H1 (cell line): ENCODE measurements at regions not wholly inside any gene's neighbourhood (a gene's known extent, or its start where the extent isn't known, plus 50 kb on each side); places are given as distances from the start of the nearest gene placed in this dataset.

Source experiments
- CTCF ChIA-PET: fragments of 300-600 bp; sonication (Branson Sonifier 250); formaldehyde crosslinking; loops from one replicate; lab custom pipeline; 2021; ENCODE audit not compliant: partially characterized antibody; lab: Charles Lee
- POLR2A ChIA-PET: fragments of 300-600 bp; sonication (Branson Sonifier 250); formaldehyde crosslinking; loops from one replicate; lab custom pipeline; 2021; ENCODE audit warnings: inconsistent platforms; ENCODE audit not compliant: partially characterized antibody; lab: Charles Lee
- DNase-seq, 2 experiments: peaks; one replicate each; pipeline versions ENCODE4 v3.0.0 to v3.0.0-alpha.2; 2010 to 2022; ENCODE audit warnings: low spot score in 2 of 2, low read depth in 1 of 2, mixed read lengths in 1 of 2
- FAIRE-seq: peaks from 2 replicates; lab custom pipeline; 2011; peaks lifted over from hg19 to GRCh38; lab: Jason Lieb, UNC
- H2AFZ ChIP-seq: 2 replicates; pipeline ENCODE4 v1.8.1; 2012; ENCODE audit warnings: low read length, inconsistent platforms
- H2AK5ac ChIP-seq: 2 replicates; pipeline ENCODE4 v1.6.1; 2013; ENCODE audit warnings: low read depth, low read length
- H2BK120ac ChIP-seq: replicated peaks from 2 replicates; pipeline ENCODE3; 2013; ENCODE audit warnings: low read depth, low read length, inconsistent platforms
- H2BK12ac ChIP-seq: 2 replicates; pipeline ENCODE4 v1.6.1; 2013; ENCODE audit warnings: low read depth, low read length
- H2BK15ac ChIP-seq: 2 replicates; pipeline ENCODE4 v1.6.1; 2013; ENCODE audit warnings: low read length
- H2BK20ac ChIP-seq: 2 replicates; pipeline ENCODE4 v1.6.1; 2013; ENCODE audit warnings: low read length
- H2BK5ac ChIP-seq: 2 replicates; pipeline ENCODE4 v1.6.1; 2013; ENCODE audit warnings: low read depth, low read length
- H3K14ac ChIP-seq: 2 replicates; pipeline ENCODE4 v1.6.1; 2013; ENCODE audit warnings: inconsistent platforms; ENCODE audit not compliant: insufficient read length
- H3K18ac ChIP-seq: 2 replicates; pipeline ENCODE4 v1.6.1; 2013; ENCODE audit warnings: low read length; ENCODE audit errors: extremely low read depth
- H3K23ac ChIP-seq: 2 replicates; pipeline ENCODE4 v1.6.1; 2013; ENCODE audit warnings: inconsistent platforms; ENCODE audit not compliant: insufficient read length
- H3K23me2 ChIP-seq: 2 replicates; pipeline ENCODE4 v1.6.1; 2013; ENCODE audit warnings: low read depth, low read length
- H3K27ac ChIP-seq: 2 replicates; pipeline ENCODE4 v1.6.1; 2011; ENCODE audit warnings: low read depth, low read length, inconsistent platforms
- H3K27me3 ChIP-seq, 4 experiments: replicated peaks in 1 of 4; 1 replicate in 1 of 4; 2 replicates in 3 of 4; pipeline versions ENCODE4 v1.6.1 to v1.8.1; 2011 to 2013; ENCODE audit warnings: low read length in 3 of 4, mild to moderate bottlenecking in 3 of 4, inconsistent platforms in 2 of 4, mixed read lengths in 2 of 4, moderate library complexity in 1 of 4; ENCODE audit not compliant: control insufficient read depth in 3 of 4, insufficient read depth in 3 of 4; ENCODE audit errors: extremely low read depth in 1 of 4
- H3K36me3 ChIP-seq, 4 experiments: 2 replicates each; pipeline versions ENCODE4 v1.6.1 to v1.8.1; 2011 to 2013; ENCODE audit warnings: mild to moderate bottlenecking in 4 of 4, low read length in 3 of 4, moderate library complexity in 2 of 4, control low read depth in 1 of 4, inconsistent platforms in 1 of 4; ENCODE audit not compliant: insufficient read depth in 4 of 4, control insufficient read depth in 2 of 4
- H3K4ac ChIP-seq: replicated peaks from 2 replicates; pipeline ENCODE3; 2013; ENCODE audit warnings: low read length, low read depth, mixed read lengths, inconsistent platforms; ENCODE audit not compliant: insufficient read length
- H3K4me1 ChIP-seq, 4 experiments: replicated peaks in 1 of 4; 1 replicate in 1 of 4; 2 replicates in 3 of 4; pipeline versions ENCODE4 v1.6.1 to v1.8.1; 2011 to 2013; ENCODE audit warnings: low read length in 3 of 4, inconsistent platforms in 2 of 4, mixed read lengths in 1 of 4; ENCODE audit not compliant: insufficient read depth in 4 of 4, control insufficient read depth in 3 of 4
- H3K4me2 ChIP-seq, 2 experiments: 2 replicates each; pipeline versions ENCODE4 v1.6.1 to v1.8.1; 2011 to 2013; ENCODE audit warnings: low read depth in 2 of 2, low read length in 2 of 2, control low read depth in 1 of 2, inconsistent platforms in 1 of 2, mild to moderate bottlenecking in 1 of 2; ENCODE audit not compliant: insufficient read depth in 1 of 2
- H3K4me3 ChIP-seq, 4 experiments: fragments of 200-600, 300-600 bp in 1 of 4; sonication (generic), shearing (Covaris generic), sonication (Bioruptor Twin) in 1 of 4; 2 replicates each; pipeline versions ENCODE4 v1.5.1 to v1.8.1; 2011 to 2016; ENCODE audit warnings: low read length in 4 of 4, low read depth in 3 of 4, control low read depth in 2 of 4, inconsistent platforms in 2 of 4, mild to moderate bottlenecking in 2 of 4, mixed read lengths in 1 of 4, moderate library complexity in 1 of 4; ENCODE audit not compliant: insufficient read depth in 2 of 4; ENCODE audit errors: extremely low read depth in 1 of 4
- H3K56ac ChIP-seq: replicated peaks from 2 replicates; pipeline ENCODE3; 2013; ENCODE audit warnings: low read depth, mild to moderate bottlenecking, mixed read lengths, low read length, inconsistent platforms; ENCODE audit not compliant: insufficient read length
- H3K79me1 ChIP-seq: 2 replicates; pipeline ENCODE4 v1.6.1; 2013; ENCODE audit warnings: low read depth, low read length, control low read depth
- H3K79me2 ChIP-seq, 2 experiments: 2 replicates each; pipeline versions ENCODE4 v1.6.1 to v1.8.1; 2012 to 2013; ENCODE audit warnings: low read length in 2 of 2, mild to moderate bottlenecking in 2 of 2, inconsistent platforms in 1 of 2; ENCODE audit not compliant: insufficient read depth in 2 of 2, control insufficient read depth in 1 of 2
- H3K9ac ChIP-seq, 4 experiments: replicated peaks in 1 of 4; 1 replicate in 1 of 4; 2 replicates in 3 of 4; pipeline versions ENCODE4 v1.6.1 to v1.8.1; 2011 to 2013; ENCODE audit warnings: low read depth in 3 of 4, low read length in 3 of 4, control low read depth in 2 of 4, mild to moderate bottlenecking in 2 of 4, moderate library complexity in 2 of 4, inconsistent platforms in 1 of 4; ENCODE audit errors: extremely low read depth in 1 of 4
- H3K9me3 ChIP-seq, 2 experiments: 2 replicates each; pipeline versions ENCODE4 v1.6.1 to v1.8.1; 2012 to 2013; ENCODE audit warnings: mild to moderate bottlenecking in 2 of 2, moderate library complexity in 2 of 2, control low read depth in 1 of 2, inconsistent platforms in 1 of 2, low read depth in 1 of 2, low read length in 1 of 2, mixed read lengths in 1 of 2; ENCODE audit not compliant: insufficient read depth in 2 of 2
- H4K20me1 ChIP-seq, 2 experiments: replicated peaks in 1 of 2; 2 replicates each; pipeline versions ENCODE3 to v1.8.1; 2011 to 2013; ENCODE audit warnings: inconsistent platforms in 2 of 2, low read length in 2 of 2, mild to moderate bottlenecking in 1 of 2; ENCODE audit not compliant: insufficient read depth in 2 of 2, control insufficient read depth in 1 of 2
- H4K5ac ChIP-seq: 2 replicates; pipeline ENCODE4 v1.6.1; 2013; ENCODE audit warnings: low read length, low read depth, mixed read lengths, inconsistent platforms; ENCODE audit not compliant: insufficient read length
- H4K8ac ChIP-seq: 2 replicates; pipeline ENCODE4 v1.8.0; 2013; ENCODE audit warnings: mild to moderate bottlenecking, moderate library complexity, low read length, inconsistent platforms; ENCODE audit not compliant: insufficient read depth; ENCODE audit errors: extremely low read depth
- H4K91ac ChIP-seq: replicated peaks from 2 replicates; pipeline ENCODE3; 2013; ENCODE audit warnings: low read length, mixed read lengths, inconsistent platforms; ENCODE audit not compliant: insufficient read length
- BACH1 ChIP-seq: IDR thresholded peaks from 2 replicates; pipeline ENCODE4 v1.6.1; 2012; ENCODE audit warnings: low read length, improper control_type of control experiment
- BRCA1 ChIP-seq: IDR thresholded peaks from 2 replicates; pipeline ENCODE4 v1.6.1; 2012; ENCODE audit warnings: low read depth, low read length, improper control_type of control experiment
- EP300 ChIP-seq, 2 experiments: IDR thresholded peaks; 1 replicate in 1 of 2; 2 replicates in 1 of 2; pipeline ENCODE4 v1.6.1; 2011 to 2012; ENCODE audit warnings: low read depth in 2 of 2, low read length in 2 of 2, mild to moderate bottlenecking in 2 of 2, borderline replicate concordance in 1 of 2, inconsistent platforms in 1 of 2, moderate library complexity in 1 of 2
- HDAC6 ChIP-seq: IDR thresholded peaks from one replicate; pipeline ENCODE4 v1.7.1; 2012; ENCODE audit warnings: low read depth, mild to moderate bottlenecking, inconsistent platforms, low read length, moderate library complexity
- MAFK ChIP-seq: IDR thresholded peaks from 2 replicates; pipeline ENCODE4 v1.6.1; 2012; ENCODE audit warnings: low read depth, mild to moderate bottlenecking, improper control_type of control experiment, low read length
- NANOG ChIP-seq: IDR thresholded peaks from 2 replicates; pipeline ENCODE4 v1.6.1; 2011; ENCODE audit warnings: low read length, low read depth, mild to moderate bottlenecking, inconsistent platforms; ENCODE audit not compliant: insufficient read depth, poor library complexity, severe bottlenecking
- NRF1 ChIP-seq: IDR thresholded peaks from 2 replicates; pipeline ENCODE4 v1.6.1; 2011; ENCODE audit warnings: mild to moderate bottlenecking, low read depth, low read length, improper control_type of control experiment
- POU5F1 ChIP-seq: IDR thresholded peaks from 2 replicates; pipeline ENCODE4 v1.6.1; 2011; ENCODE audit warnings: low read depth, mild to moderate bottlenecking, low read length, moderate library complexity
- RBBP5 ChIP-seq: IDR thresholded peaks from 2 replicates; pipeline ENCODE4 v1.7.1; 2012; ENCODE audit warnings: low read depth, mild to moderate bottlenecking, inconsistent platforms, low read length, moderate library complexity, borderline replicate concordance
- RXRA ChIP-seq: IDR thresholded peaks from 2 replicates; pipeline ENCODE4 v1.6.1; 2011; ENCODE audit warnings: low read depth, mild to moderate bottlenecking, low read length, moderate library complexity; ENCODE audit not compliant: insufficient read depth
- SP1 ChIP-seq: IDR thresholded peaks from 2 replicates; pipeline ENCODE4 v1.6.1; 2011; ENCODE audit warnings: low read depth, low read length
- SUZ12 ChIP-seq: fragments of 200-600 bp; sonication (generic); IDR thresholded peaks from 2 replicates; pipeline ENCODE4 v1.6.1; 2012; ENCODE audit warnings: mild to moderate bottlenecking, inconsistent platforms, low read length, moderate library complexity, mixed read lengths
- TAF7 ChIP-seq: optimal IDR thresholded peaks from 2 replicates; pipeline ENCODE3; 2011; ENCODE audit warnings: low read depth, mild to moderate bottlenecking, inconsistent platforms, low read length, moderate library complexity, borderline replicate concordance
- TCF12 ChIP-seq: IDR thresholded peaks from 2 replicates; pipeline ENCODE4 v1.6.1; 2011; ENCODE audit warnings: low read depth, mild to moderate bottlenecking, low read length
- WGBS, 2 experiments: shearing (Covaris generic) in 1 of 2; methylation state at CpG; one replicate each; pipeline versions ENCODE4 v1.1.6 to v1.1.7; 2013 to 2015; ENCODE audit warnings: low lambda C conversion rate in 2 of 2, mixed read lengths in 2 of 2, inconsistent platforms in 1 of 2, low coverage in 1 of 2, missing lambda C conversion rate in 1 of 2; ENCODE audit not compliant: insufficient replicate concordance in 2 of 2, insufficient coverage in 1 of 2, insufficient read length in 1 of 2; ENCODE audit errors: extremely low coverage in 1 of 2, missing lambda C conversion rate in 1 of 2; 5-methylcytosine and 5-hydroxymethylcytosine counted together
- TF ChIP-seq, protein P1 (sequence below): IDR thresholded peaks from 2 replicates; pipeline ENCODE4 v1.6.1; 2011; ENCODE audit warnings: low read depth, mild to moderate bottlenecking, low read length; ENCODE audit not compliant: insufficient read depth

DNA sequence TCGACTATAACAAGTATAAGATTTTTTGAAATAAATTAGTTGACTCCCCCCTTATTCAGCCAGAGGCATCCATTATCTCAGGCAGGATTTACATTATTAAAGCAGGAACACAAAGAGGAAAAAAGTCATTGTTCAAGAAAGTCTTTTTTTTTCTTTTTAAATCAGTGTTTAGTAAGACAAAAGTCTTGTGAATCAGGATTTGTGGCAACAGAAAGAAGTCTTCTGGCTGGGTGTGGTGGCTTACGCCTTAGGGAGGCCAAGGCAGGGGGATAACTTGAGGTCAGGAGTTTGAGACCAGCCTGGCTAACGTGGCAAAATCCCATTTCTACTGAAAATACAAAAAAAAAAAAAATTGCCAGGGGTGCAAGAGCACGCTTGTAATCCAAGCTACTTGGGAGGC is 505.5 kb downstream of the LMO4 start:
- H2BK120ac ChIP-seq: no peak overlapping the region
- no peak overlapping the region for H2AFZ ChIP-seq
- H3K9me3 ChIP-seq: no peaks in the 10 kb centered on the region
- no peak overlapping the region for H2BK12ac ChIP-seq
- H3K56ac ChIP-seq: no peak overlapping the region
- DNase-seq (no peak), FAIRE-seq (no peak)
- 73% methylated on average over 4 of the region's 4 CpGs; no CpG with 5 or more reads in 1 of the 2 experiments for WGBS, 2 experiments
- H3K27me3 ChIP-seq: no peaks in the 10 kb centered on the region
- ChIA-PET POLR2A (no interaction called here), CTCF (no interaction called here)
- no peak overlapping the region for H3K9ac ChIP-seq
- H3K79me1 ChIP-seq: no peaks in the 10 kb centered on the region
- no peak overlapping the region for H3K4me3 ChIP-seq
- H3K23ac ChIP-seq: no peak overlapping the region
- H3K4me2 ChIP-seq: no peak overlapping the region
- H3K18ac ChIP-seq: no peak overlapping the region
- no peaks in the 10 kb centered on the region for H4K20me1 ChIP-seq
- TF ChIP-seq SP1: no peak
- TF ChIP-seq BACH1: no peak
- TF ChIP-seq EP300 (IDR thresholded peaks at IDR 0.05; ENCODE audit: borderline replicate concordance in 1 of 2, low read depth in 2 of 2, low read length in 2 of 2): no peak
- no peak for TF ChIP-seq BRCA1
- no peak for TF ChIP-seq HDAC6
- TF ChIP-seq SUZ12: no peak
- no peak for TF ChIP-seq POU5F1
- TF ChIP-seq TAF7: no peak
- TF ChIP-seq MAFK: no peak
- TF ChIP-seq, protein P1, sequence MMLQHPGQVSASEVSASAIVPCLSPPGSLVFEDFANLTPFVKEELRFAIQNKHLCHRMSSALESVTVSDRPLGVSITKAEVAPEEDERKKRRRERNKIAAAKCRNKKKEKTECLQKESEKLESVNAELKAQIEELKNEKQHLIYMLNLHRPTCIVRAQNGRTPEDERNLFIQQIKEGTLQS: no peak
- no peak for TF ChIP-seq RXRA
- TF ChIP-seq RBBP5: no peak
- no peak for TF ChIP-seq NANOG
- TF ChIP-seq NRF1: no peak
- TF ChIP-seq TCF12: no peak
- H4K5ac ChIP-seq: no peak overlapping the region
- H2AK5ac ChIP-seq: no peak overlapping the region
- H3K4me1 ChIP-seq: no peaks in the 10 kb centered on the region
- H2BK5ac ChIP-seq: no peak overlapping the region
- H3K4ac ChIP-seq: no peak overlapping the region
- H4K91ac ChIP-seq: no peak overlapping the region
- no peak overlapping the region for H3K27ac ChIP-seq
- no peak overlapping the region for H2BK15ac ChIP-seq
- H3K14ac ChIP-seq: no peak overlapping the region
- H3K36me3 ChIP-seq: no peaks in the 10 kb centered on the region
- no peak overlapping the region for H4K8ac ChIP-seq
- H3K79me2 ChIP-seq: no peaks in the 10 kb centered on the region
- no peaks in the 10 kb centered on the region for H3K23me2 ChIP-seq
- H2BK20ac ChIP-seq: no peak overlapping the region
